NOMO-1 (cell line): ENCODE measurements at regions not wholly inside any gene's neighbourhood (a gene's known extent, or its start where the extent isn't known, plus 50 kb on each side); places are given as distances from the start of the nearest gene placed in this dataset.
"Not testable (repeated sequence)": the region's sequence is repeated elsewhere in the genome, so short reads cannot be mapped to it uniquely, and the experiment has no call there.

Experiments
- DNase-seq, 2 experiments: peaks; one replicate each; lab custom pipeline; 2025; ENCODE audit not compliant: unreplicated experiment in 2 of 2; lab: John Stamatoyannopoulos, UW

GRCh38 chr4:155592179-155592937 lies 74.3 kb upstream of the GUCY1A1 start:
- no peak for DNase-seq

- DNase-seq = no peak
Observed at GRCh38 chr4:155591738-155592143, 74.9 kb upstream of the GUCY1A1 start.

GRCh38 chr4:155590796-155591585 lies 75.7 kb upstream of the GUCY1A1 start:
- DNase-seq = no peak

GRCh38 chr4:155588437-155588836 lies 78.2 kb upstream of the GUCY1A1 start:
- no peak for DNase-seq

GRCh38 chr4:155587766-155588165 lies 78.9 kb upstream of the GUCY1A1 start:
- DNase-seq = no peak

GRCh38 chr4:155582971-155583437 lies 83.6 kb upstream of the GUCY1A1 start:
- DNase-seq = no peak

GRCh38 chr4:155582041-155582440 lies 84.6 kb upstream of the GUCY1A1 start:
- DNase-seq = no peak

- DNase-seq = no peak
Observed at GRCh38 chr4:155578726-155579370, 87.8 kb upstream of the GUCY1A1 start.

GRCh38 chr4:155578219-155578618 lies 88.4 kb upstream of the GUCY1A1 start:
- no peak for DNase-seq

GRCh38 chr4:155574329-155574728 lies 92.3 kb upstream of the GUCY1A1 start:
- DNase-seq = not testable (repeated sequence)

GRCh38 chr4:155573126-155573525 lies 93.5 kb upstream of the GUCY1A1 start:
- DNase-seq = no peak

GRCh38 chr4:155572106-155572703 lies 94.4 kb upstream of the GUCY1A1 start:
- no peak for DNase-seq

GRCh38 chr4:155571184-155571944 lies 95.3 kb upstream of the GUCY1A1 start:
- DNase-seq = no peak

- DNase-seq = no peak
Observed at GRCh38 chr4:155570661-155571060, 96.0 kb upstream of the GUCY1A1 start.

GRCh38 chr4:155569960-155570515 lies 96.6 kb upstream of the GUCY1A1 start:
- DNase-seq = no peak

- no peak for DNase-seq
Observed at GRCh38 chr4:155569471-155569870, 97.2 kb upstream of the GUCY1A1 start.

- no peak for DNase-seq
Observed at GRCh38 chr4:155568641-155569220, 97.9 kb upstream of the GUCY1A1 start.

GRCh38 chr4:155566354-155566753 lies 100.3 kb upstream of the GUCY1A1 start:
- DNase-seq = no peak

- DNase-seq = no peak
Observed at GRCh38 chr4:155565776-155566175, 100.9 kb upstream of the GUCY1A1 start.

GRCh38 chr4:155565330-155565729 lies 101.3 kb upstream of the GUCY1A1 start:
- no peak for DNase-seq
